GM12892 (cell line): ENCODE measurements at regions not wholly inside any gene's neighbourhood (a gene's known extent, or its start where the extent isn't known, plus 50 kb on each side); places are given as distances from the start of the nearest gene placed in this dataset.
"Not testable (repeated sequence)": the region's sequence is repeated elsewhere in the genome, so short reads cannot be mapped to it uniquely, and the experiment has no call there.

Source experiments
- DNase-seq: peaks from one replicate; pipeline ENCODE4 v3.0.0; 2011; ENCODE audit not compliant: insufficient read length
- FAIRE-seq: peaks from 2 replicates; lab custom pipeline; 2011; peaks lifted over from hg19 to GRCh38; lab: Jason Lieb, UNC
- POLR2A ChIP-seq: IDR thresholded peaks from 2 replicates; pipeline ENCODE4 v1.6.1; 2011; ENCODE audit warnings: low read depth, low read length, control low read depth
- POLR2AphosphoS5 ChIP-seq: IDR thresholded peaks from 2 replicates; pipeline ENCODE4 v1.6.1; 2011; ENCODE audit warnings: low read depth, low read length, control low read depth
- TAF1 ChIP-seq: IDR thresholded peaks from 2 replicates; pipeline ENCODE4 v1.6.1; 2011; ENCODE audit warnings: low read depth, mild to moderate bottlenecking, control low read depth, low read length, borderline replicate concordance

DNA sequence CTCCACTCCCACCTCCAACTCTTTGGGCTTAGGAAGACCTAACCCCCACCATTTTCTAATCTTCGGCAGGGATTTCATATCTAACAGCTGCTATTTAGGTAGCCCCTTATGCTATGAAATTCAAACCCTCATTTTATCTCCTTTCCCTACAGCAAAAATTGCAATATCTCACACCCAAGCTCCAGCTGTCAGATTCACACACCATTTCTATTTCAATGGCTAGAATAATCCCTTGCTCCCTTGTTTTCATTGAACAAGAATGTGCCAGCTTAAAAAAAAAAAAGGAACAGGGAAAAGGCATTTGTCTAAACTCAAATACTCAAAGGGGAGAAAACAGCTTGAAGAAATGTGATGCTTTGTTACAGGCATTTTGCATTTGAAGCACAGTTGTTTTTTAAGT lies 850.6 kb upstream of the ACVR2A start:
- DNase-seq (no peak), FAIRE-seq (no peak)
- TF ChIP-seq POLR2AphosphoS5 (no peak), TAF1 (no peak), POLR2A (no peak)

DNA sequence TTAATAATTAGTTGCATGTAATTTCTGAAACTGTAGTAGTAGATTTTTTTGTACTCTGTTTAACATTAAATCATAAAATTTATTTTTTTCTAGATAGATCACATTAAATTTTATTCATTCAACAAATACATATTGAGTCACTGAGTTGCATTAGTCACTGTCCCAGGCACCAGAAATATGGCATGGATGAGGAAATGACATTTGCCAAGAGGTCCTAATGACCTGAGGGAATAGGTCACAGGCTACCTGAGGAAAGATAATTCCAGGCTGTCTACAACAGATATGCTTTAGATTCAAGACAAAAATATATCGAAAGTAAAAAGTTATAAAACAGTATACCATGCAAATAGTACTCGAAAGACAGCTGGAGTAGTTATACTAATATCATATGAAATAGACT lies 852.4 kb upstream of the ACVR2A start:
- TF ChIP-seq POLR2A (no peak), TAF1 (no peak), POLR2AphosphoS5 (no peak)

DNA sequence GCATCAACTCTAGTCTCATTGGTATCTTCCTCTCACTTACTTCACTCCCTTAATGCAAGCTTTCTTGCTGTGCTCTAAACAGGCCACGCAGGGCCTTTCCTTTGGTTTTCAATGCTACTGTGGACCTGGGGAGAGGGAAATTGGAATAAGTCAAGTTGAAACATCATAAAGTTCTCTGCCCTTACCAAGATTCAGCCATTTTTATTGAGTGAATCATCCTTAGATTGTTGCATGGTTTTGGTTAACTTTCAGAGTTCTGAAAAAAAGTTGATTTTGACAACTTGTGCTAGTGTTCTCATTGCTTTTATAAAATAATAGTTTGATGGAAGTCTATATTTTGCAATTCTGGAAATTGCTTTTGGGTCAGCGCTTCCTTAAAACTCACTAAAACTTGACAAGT lies 852.8 kb upstream of the ACVR2A start:
- no peak for TF ChIP-seq TAF1
- TF ChIP-seq POLR2AphosphoS5, result no peak
- no peak for TF ChIP-seq POLR2A
- no peak for FAIRE-seq

More for the DNA sequence above, 852.4 kb upstream of the ACVR2A start:
- DNase-seq (no peak), FAIRE-seq (no peak)

DNA sequence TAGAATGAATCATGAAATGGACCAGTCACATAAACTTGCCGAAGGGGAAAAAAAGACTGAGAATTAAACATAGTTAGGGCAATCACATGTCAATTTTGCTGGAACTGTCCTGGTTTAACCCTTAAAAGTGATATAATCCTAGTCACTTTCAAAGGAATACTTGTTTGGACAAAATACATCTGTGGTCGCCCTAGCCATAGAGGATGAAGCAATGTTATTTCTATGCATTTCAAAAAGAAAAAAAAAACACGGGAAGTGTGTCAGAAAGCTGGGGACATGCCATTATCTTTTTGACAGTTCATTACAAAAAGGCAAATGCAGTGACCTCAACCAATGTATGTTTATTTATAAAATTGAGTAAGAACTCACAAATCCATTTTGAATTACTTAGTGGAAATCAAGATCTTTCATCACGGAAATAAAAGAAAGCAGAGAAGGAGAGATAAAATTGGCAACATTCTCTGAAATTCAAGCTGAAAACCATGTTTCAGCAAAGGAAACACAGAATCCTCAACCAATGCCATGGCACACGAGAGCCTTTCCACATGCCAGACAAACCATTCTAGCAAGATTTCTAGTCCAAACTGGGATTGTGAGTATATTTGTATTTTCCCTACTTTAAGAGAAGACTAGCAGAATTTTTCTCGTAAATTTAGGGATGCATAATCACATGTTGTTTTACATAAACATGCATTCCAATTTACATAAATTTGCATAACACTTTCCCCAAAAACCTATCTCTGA lies 854.3 kb upstream of the ACVR2A start:
- TF ChIP-seq POLR2AphosphoS5 (no peak), POLR2A (no peak), TAF1 (no peak)
- FAIRE-seq (no peak), DNase-seq (no peak)

More for the DNA sequence above, 852.8 kb upstream of the ACVR2A start:
- no peak for DNase-seq

DNA sequence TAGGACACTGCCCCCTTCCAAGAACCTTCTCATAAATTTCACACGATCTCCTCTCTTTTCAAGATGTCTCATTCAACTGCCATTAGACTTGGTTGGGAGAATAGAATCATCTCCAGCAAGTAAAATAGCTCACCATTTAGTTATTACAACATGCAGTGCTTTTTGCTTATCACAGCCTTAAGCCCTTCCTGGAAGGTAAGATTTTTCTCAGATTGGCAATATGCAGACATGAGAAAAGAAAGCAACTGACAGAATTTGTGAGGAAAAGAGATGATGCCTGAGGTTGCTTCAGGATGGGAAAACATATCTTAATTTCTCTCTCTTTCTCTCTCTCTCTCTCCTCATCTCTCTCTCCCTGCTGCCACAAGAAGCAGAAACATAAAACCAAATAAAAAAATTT lies 855.1 kb upstream of the ACVR2A start:
- DNase-seq, result no peak
- TF ChIP-seq POLR2A, result no peak
- no peak for TF ChIP-seq POLR2AphosphoS5
- TF ChIP-seq TAF1, result no peak
- no peak for FAIRE-seq

DNA sequence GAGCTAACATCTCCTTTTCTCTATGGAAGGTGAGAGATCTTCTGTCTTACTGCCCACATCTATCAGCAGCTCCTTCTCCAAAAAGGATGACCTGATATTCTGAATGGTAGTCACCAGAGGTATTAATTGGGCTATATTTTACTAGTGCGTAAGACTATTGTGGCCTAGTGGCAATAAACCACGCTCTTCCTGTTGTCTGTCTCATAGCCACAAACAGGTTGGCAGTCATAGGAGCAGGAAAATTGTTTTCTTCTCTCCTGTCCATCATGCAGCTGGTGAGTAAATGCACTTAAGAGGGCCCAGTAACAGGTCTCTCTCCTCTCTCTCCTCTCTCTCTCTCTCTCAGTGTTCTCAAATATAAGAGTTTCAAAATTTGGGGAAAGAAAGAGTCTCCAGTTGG lies 856.8 kb upstream of the ACVR2A start:
- DNase-seq (no peak), FAIRE-seq (no peak)
- no peak for TF ChIP-seq POLR2AphosphoS5
- no peak for TF ChIP-seq POLR2A
- no peak for TF ChIP-seq TAF1

DNA sequence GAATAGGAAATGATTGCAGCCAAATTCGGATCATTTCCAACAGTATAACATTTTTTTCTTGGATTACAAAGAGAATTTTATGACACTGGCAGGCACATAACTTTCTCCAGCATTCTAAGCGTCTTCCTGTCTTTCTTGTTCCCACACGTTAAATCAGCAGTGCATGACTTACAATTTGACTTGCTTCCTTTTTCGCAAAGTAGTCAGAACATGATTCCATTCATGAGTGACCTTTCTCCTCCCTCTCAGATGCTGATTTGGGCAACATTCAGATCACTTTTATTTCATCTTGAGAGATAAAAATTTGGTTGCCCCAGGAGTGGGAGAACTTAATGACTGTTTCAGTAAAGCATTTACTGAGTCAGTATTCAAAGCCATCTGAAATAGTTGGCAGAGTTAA lies 858.7 kb upstream of the ACVR2A start:
- DNase-seq, result no peak
- no peak for FAIRE-seq
- TF ChIP-seq POLR2A (no peak), TAF1 (no peak), POLR2AphosphoS5 (no peak)

DNA sequence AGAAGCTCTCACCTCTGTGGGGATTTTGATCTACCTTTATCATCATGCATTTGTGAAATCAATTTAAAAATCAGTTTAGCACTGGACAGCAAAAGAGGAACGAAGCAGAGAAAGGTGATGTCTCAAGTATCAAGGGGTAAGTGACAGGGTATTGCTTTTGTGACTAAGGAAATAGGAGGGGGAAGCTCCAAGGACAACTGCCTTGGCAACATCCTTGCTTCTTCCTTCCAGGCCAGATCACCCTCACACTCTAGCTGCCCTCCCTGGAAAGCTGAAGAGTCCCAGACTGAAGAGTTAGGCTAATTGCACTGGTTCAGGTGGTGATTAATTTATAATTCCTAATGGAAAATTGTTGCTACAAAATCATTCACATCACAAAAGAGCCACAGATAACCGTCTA lies 859.1 kb upstream of the ACVR2A start:
- no peak for TF ChIP-seq POLR2A
- TF ChIP-seq TAF1, result no peak
- no peak for TF ChIP-seq POLR2AphosphoS5
- FAIRE-seq (no peak), DNase-seq (no peak)

DNA sequence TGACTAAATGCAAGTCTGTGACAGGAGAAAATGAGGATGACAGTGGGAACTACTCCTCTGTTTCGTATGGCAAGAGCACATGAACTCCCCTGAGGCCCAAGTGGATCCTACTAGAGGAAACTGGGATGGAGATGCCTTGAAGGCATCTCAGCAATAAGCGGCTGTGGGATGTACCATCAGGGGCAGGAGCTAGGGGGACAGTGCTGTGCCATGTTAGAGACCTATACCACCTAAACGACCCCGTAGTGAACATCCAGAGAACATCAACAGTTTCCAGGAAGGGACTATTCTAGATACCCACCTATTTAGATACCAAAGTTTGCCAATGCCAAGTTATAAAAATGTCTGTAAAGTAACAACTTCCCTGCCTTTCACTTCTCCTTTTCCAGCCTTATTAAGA lies 860.8 kb upstream of the ACVR2A start:
- TF ChIP-seq POLR2A (no peak), POLR2AphosphoS5 (no peak), TAF1 (no peak)
- no peak for DNase-seq
- no peak for FAIRE-seq

DNA sequence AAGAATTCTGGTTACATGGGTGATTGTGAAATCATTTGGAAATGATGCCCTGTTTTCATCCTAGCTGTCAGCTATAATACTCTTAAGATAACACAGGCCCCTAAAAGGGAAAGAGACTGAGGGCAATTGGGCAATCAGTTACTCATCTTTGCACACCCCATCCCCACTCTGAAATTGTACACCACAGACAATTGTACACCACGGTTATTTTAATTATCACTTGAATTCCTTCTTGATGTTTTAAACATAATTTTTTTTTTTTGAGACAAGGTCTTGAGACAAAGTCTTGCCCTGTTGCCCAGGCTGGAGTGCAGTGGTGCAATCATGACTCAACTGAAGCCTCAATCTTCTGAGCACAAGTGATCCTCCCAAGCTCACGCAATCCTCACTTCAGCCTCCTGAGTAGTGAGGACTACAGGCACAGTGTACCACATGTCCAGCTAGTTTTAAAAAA lies 862.4 kb upstream of the ACVR2A start:
- TF ChIP-seq POLR2AphosphoS5, result no peak
- no peak for TF ChIP-seq POLR2A
- TF ChIP-seq TAF1, result no peak
- DNase-seq (no peak), FAIRE-seq (no peak)

DNA sequence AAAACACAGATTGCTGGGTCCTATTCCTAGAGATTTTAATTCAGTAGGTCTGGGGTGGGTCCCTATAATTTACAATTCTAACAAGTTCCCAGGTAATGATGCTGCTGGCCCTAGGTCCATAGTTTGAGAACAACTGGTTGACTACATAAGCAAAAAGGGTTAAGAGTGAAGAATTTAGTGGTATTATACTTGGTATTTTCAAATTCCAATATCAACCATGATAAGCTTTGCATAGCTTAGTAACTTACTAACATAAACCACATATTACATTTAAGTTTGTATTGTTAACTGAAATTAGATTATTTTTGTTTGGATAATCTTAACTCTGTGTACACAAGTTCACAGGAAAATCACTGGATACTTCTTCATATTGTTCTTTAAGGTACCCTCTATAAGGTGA lies 862.9 kb upstream of the ACVR2A start:
- TF ChIP-seq TAF1 (no peak), POLR2AphosphoS5 (no peak), POLR2A (no peak)
- FAIRE-seq (no peak), DNase-seq (no peak)

DNA sequence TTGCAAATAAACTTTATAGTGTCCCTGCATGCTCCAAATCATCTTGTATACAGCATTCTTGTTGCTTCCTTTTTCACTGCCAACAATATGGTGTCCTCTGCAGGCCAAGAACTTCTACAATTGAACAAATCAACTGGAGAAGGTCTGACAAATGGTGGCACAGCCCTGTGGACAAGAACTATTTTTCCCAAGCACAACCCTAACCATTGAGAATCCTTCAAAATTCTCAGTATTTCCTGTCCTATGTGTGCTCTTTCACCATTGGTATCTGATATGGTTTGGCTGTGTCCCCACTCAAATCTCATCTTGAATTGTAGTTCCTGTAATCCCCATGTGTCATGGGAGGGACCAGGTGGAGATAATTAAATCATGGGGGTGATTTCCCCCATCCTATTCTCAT lies 865.1 kb upstream of the ACVR2A start:
- FAIRE-seq, result no peak
- no peak for DNase-seq
- TF ChIP-seq TAF1 (no peak), POLR2A (no peak), POLR2AphosphoS5 (no peak)

DNA sequence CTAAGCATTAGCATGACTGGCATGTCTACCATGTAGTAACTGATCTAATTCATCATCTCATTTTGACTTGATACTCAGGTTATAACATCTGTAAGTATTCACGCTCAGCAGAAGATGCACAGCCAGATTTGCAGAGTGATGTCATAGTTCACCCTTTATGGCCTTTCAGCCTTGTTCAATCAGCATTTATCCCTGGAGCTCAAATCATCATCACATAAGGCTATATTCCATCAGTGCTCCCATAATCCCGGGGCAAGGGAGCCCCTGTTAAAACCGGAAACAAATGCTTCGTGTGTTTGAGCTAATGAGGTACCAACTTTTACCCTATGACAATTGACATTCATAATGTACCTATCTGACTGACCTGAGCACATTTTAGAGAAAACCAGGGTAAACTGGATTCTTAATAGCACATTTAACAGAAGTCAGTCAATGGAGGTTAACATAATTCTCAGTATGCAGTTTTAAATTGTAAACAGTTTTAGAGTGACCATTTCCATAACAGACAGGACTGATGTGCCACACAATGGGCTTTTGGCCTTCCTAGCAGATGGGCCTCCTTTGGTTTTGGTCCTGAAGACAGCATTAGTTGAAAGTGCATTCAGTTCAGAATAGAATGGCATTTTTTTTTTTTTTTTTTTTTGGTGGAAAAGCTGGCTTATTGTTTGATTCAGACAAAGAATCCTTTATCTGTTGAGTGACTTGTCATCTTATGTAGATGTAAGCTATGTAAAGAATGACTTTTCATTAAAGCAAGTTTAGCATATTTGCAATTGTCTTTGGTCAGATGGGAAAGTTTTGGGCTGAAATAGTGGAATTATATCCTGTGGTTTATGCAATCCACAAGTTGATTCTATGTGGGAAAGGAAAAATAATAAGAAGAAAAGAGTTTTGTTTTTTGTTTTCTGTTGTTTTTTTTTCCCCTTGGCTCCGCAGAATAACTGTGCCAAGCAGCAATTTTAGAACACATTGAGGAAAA lies 866.0 kb upstream of the ACVR2A start:
- FAIRE-seq, result no peak
- no peak for DNase-seq
- TF ChIP-seq POLR2AphosphoS5 (no peak), POLR2A (no peak), TAF1 (no peak)

DNA sequence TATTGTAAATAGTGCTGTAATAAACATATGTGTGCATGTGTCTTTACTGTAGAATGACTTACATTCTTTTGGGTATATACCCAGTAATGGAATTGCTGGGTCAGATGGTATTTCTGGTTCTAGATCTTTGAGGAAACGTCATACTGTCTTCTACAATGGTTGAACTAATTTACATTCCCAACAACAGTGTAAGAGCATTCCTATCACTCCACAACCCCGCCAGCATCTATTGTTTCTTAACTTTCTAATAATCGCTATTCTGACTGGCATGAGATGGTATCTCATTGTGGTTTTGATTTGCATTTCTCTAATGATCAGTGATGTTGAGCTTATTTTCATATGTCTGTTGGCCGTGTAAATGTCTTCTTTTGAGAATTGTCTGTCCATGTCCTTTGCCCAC lies 873.8 kb upstream of the ACVR2A start:
- FAIRE-seq, DNase-seq: not testable (repeated sequence)

DNA sequence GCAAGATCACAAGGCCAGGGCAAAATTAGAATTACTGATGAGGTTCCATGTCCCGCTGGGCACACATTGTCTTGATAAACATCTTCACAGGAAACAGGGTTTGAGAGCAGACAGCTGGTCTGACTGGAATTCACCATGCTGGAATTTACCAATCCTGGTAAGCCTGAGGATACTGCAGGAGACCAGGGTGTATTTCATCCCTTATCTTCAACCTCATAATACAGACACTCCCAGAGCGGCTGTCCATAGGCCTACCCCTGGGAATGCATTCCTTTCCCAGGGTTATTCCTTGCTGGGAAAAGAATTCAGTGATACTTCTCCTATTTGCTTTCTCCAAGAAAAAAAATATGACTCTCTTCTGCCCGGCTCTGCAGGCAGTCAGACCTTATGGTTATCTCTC lies 875.1 kb upstream of the ACVR2A start:
- not testable (repeated sequence) for DNase-seq, FAIRE-seq
